VCaP (cell line): ENCODE measurements at regions not wholly inside any gene's neighbourhood (a gene's known extent, or its start where the extent isn't known, plus 50 kb on each side); places are given as distances from the start of the nearest gene placed in this dataset.

ENCODE experiments used
- H3K27ac ChIP-seq: fragments of 450-650 bp; 2 replicates; pipeline ENCODE4 v1.5.1; 2017
- CTCF ChIP-seq: fragments of 450-650 bp; conservative IDR thresholded peaks from 2 replicates; pipeline ENCODE4 v1.5.1; 2017; ENCODE audit warnings: mild to moderate bottlenecking, moderate library complexity

- TF ChIP-seq CTCF, result peak; percentile 75
- no peak overlapping the region for H3K27ac ChIP-seq
These were observed 225.1 kb upstream of the ITM2A start for GRCh38 chrX:79592259-79592658.

DNA sequence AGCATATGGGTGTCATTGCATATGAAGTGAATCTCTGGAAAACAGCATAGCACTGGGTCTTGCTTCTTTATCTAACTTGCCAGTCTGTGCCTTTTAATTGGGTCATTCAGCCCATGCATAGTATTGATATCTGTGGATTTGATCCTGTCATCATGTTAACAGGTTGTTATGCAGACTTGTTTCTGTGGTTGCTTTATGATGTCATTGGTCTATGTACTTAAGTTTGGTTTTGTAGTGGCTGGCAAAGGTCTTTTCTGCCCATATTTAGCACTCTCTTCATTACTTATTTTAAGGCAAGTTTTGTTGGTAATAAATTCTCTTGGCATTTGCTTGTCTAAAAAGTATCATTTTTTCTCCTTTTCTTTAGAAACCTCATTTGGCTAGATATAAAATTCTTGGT is 221.1 kb upstream of the ITM2A start:
- no peak overlapping the region for H3K27ac ChIP-seq
- TF ChIP-seq CTCF, result no peak

DNA sequence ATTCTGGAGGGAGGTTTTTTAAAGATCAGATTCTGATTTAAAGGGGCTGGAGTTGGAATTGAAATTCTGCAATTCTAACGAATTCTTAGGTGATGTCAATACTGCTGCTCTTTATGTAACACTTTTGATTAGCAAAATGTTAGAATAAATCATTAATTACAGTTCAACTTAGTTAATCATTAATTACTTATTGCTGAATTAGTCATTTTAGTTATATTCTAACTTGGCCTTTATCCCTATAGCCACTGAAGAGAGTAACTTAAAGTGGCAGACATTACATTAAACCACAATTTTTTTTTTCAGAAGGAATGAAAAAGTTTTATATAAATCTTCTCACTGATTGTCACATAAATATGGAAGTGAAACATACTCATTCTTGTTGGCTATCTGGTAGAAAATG is 206.6 kb upstream of the ITM2A start:
- no peak for TF ChIP-seq CTCF
- H3K27ac ChIP-seq, result no peak overlapping the region

DNA sequence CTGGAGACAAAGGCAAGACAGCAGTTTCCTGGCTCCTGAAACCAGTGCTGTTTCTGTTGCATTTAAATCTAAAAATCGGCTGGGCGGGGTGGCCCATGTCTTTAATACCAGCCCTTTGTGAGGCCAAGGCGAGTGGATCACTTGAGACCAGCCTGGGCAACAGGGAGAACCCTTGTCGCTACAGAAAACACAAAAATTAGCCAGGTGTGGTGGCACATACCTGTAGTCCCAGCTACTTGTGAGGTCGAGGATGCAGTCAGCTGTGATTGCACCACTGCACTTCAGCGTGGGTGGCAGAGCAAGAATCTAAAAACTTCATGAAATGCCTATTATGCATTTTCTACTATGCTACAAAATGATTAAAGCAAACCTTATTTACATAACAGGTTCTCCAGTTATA is 205.4 kb upstream of the ITM2A start:
- no peak for TF ChIP-seq CTCF

DNA sequence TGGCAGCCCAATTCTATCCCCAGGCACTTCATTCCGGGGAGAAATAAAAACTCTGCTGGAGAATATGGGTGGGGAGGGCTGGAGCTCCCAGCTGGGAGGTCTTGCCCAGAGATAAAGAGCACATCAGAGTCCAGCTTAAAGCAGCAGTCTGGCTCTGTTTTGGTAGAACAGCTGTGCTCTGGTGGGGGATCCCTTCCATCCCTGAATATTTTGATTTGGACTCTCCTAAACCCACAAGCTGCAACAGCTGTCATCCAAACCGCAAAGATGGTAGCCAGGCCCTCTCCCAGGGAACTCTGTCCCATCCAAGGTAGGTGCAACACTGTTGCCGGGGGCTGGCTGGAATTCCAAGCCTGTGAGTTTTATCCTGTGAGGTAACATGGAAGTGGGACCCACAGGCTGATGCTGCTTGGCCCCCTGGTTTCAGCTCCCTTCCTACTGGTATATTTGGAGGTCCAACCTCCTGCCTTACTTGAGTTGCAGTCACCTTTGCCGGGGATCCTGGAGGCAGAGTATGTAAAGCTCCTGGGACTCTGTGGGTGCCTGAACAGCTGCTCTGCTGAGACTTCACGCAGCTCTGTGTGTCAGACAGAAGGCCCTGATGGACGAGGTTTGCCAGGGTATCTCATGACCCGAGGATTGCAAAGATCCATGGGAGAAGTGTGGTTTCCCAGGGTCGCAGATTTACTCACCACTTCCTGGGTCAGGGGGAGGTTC is 203.5 kb upstream of the ITM2A start:
- TF ChIP-seq CTCF, result no peak
- H3K27ac ChIP-seq, result no peak overlapping the region

More for the DNA sequence above, 205.4 kb upstream of the ITM2A start:
- H3K27ac ChIP-seq, result no peak overlapping the region

DNA sequence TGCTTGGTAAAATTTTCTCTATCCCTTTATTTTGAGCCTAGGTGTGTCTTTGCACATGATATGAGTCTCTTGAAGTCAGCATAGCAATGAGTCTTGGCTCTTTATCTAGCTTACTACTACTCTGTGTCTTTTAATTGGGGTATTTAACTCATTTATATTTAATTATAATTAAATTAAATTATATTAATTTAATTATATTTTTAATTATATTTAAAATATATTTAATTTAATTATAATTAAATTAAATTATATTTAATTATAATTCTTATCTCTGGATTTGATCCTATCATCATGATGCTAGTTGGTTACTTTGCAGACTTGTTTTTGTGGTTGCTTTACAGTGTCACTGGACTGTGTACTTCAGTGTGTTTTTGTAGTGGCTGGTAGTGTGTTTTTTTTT is 201.2 kb upstream of the ITM2A start:
- H3K27ac ChIP-seq, result no peak overlapping the region
- no peak for TF ChIP-seq CTCF

DNA sequence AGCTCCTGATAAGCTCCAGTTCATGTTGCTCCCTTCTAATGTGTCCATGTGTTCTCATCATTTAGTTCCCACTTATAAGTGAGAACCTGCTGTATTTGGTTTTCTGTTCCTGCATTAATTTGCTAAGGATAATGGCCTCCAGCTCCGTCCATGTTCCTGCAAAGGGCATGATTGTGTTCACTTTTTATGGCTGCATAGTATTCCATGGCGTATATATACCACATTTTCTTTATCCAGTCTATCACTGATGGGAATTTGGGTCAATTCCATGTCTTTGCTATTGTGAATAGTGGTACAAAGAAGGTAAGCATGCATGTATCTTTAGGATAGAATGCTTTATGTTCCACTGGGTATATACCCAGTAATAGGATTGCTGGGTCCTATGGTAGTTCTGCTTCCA is 197.2 kb upstream of the ITM2A start:
- no peak for TF ChIP-seq CTCF
- no peak overlapping the region for H3K27ac ChIP-seq
